GM19351 (cell line): ENCODE measurements at regions not wholly inside any gene's neighbourhood (a gene's known extent, or its start where the extent isn't known, plus 50 kb on each side); places are given as distances from the start of the nearest gene placed in this dataset.

Experiments used
- ATAC-seq: cut with Tn5 transposase; IDR thresholded peaks from one replicate; pipeline ENCODE4 v1.9.1; 2021; ENCODE audit warnings: mild to moderate bottlenecking, moderate library complexity; ENCODE audit not compliant: unreplicated experiment

- no peak for ATAC-seq
Measured at GRCh38 chr6:165229216-165229615, 80.2 kb downstream of the C6orf118 start.

- no peak for ATAC-seq
Measured at GRCh38 chr6:165227644-165228329, 81.6 kb downstream of the C6orf118 start.

GRCh38 chr6:165223736-165224135 lies 85.7 kb downstream of the C6orf118 start:
- ATAC-seq: no peak

GRCh38 chr6:165223101-165223500 lies 86.3 kb downstream of the C6orf118 start:
- no peak for ATAC-seq

GRCh38 chr6:165222315-165223025 lies 86.9 kb downstream of the C6orf118 start:
- ATAC-seq: no peak

- no peak for ATAC-seq
Measured at GRCh38 chr6:165220045-165220444, 89.4 kb downstream of the C6orf118 start.

GRCh38 chr6:165219629-165220028 lies 89.8 kb downstream of the C6orf118 start:
- ATAC-seq: no peak

- no peak for ATAC-seq
Measured at GRCh38 chr6:165218829-165219228, 90.6 kb downstream of the C6orf118 start.

- no peak for ATAC-seq
Measured at GRCh38 chr6:165206798-165207197, 102.6 kb downstream of the C6orf118 start.

- no peak for ATAC-seq
Measured at GRCh38 chr6:165205632-165206031, 103.8 kb downstream of the C6orf118 start.

GRCh38 chr6:165204807-165205545 lies 104.4 kb downstream of the C6orf118 start:
- no peak for ATAC-seq

- ATAC-seq: no peak
Measured at GRCh38 chr6:165200178-165200577, 109.2 kb downstream of the C6orf118 start.

GRCh38 chr6:165191461-165191860 lies 117.9 kb downstream of the C6orf118 start:
- ATAC-seq: no peak

- no peak for ATAC-seq
Measured at GRCh38 chr6:165186441-165187205, 122.8 kb downstream of the C6orf118 start.

GRCh38 chr6:165186041-165186440 lies 123.4 kb downstream of the C6orf118 start:
- ATAC-seq: no peak

- no peak for ATAC-seq
Measured at GRCh38 chr6:165184192-165184979, 125.0 kb downstream of the C6orf118 start.

GRCh38 chr6:165183496-165184140 lies 125.8 kb downstream of the C6orf118 start:
- ATAC-seq: no peak

GRCh38 chr6:165183071-165183470 lies 126.3 kb downstream of the C6orf118 start:
- no peak for ATAC-seq

- ATAC-seq: no peak
Measured at GRCh38 chr6:165181951-165182414, 127.4 kb downstream of the C6orf118 start.

GRCh38 chr6:165178056-165178455 lies 131.3 kb downstream of the C6orf118 start:
- ATAC-seq: no peak
